Stimulated activated CD4-positive, alpha-beta T cell treated with anti-CD3 and anti-CD28 coated beads, Interleukin-1b, Interleukin-23, amount 100 ng/mL, for 4 hours (primary cell): ENCODE measurements at regions not wholly inside any gene's neighbourhood (a gene's known extent, or its start where the extent isn't known, plus 50 kb on each side); places are given as distances from the start of the nearest gene placed in this dataset.
"Not testable (repeated sequence)": the region's sequence is repeated elsewhere in the genome, so short reads cannot be mapped to it uniquely, and the experiment has no call there.

ENCODE experiments used
- DNase-seq, 2 donors: peaks; one replicate each; pipeline ENCODE4 v3.0.0-alpha.2; 2020; ENCODE audit warnings: low read depth in 2 of 2

DNA sequence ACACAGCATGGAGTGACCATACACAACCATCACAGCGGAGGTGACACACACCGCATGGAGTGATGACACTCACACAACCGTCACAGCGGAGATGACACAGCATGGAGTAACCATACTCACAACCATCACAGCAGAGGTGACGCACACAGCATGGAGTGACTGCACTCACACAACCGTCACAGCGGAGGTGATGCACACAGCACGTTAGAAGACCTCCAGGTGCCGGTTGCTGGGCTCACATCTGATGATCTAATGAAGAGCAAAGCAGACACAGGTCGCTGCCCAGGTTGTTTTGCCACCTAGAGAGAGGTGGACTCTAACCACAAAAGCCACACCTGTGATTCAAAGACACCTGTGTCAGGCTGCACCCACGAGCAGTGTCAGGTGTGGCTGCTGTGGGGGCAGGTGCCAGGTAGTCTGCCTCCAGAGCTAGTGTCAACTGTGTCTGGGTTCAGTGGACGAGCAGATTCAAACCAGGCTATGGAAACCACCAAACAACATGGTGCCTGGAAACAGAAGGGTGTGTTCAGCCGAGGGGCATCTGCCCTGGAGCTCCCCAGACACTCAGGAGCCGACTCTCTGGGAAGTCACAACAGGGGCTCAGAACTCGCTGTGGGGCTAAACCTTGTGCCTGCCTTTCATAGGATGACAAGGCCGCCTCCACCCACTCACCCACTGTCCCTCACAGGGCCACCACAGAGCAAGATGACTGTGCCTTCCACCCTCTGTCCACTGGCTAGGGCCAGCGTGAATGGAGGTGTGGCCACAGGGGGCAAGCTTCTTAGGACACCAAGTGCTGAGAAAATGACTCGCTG, 608.2 kb downstream of the TBC1D22A start:
- DNase-seq: no peak

DNA sequence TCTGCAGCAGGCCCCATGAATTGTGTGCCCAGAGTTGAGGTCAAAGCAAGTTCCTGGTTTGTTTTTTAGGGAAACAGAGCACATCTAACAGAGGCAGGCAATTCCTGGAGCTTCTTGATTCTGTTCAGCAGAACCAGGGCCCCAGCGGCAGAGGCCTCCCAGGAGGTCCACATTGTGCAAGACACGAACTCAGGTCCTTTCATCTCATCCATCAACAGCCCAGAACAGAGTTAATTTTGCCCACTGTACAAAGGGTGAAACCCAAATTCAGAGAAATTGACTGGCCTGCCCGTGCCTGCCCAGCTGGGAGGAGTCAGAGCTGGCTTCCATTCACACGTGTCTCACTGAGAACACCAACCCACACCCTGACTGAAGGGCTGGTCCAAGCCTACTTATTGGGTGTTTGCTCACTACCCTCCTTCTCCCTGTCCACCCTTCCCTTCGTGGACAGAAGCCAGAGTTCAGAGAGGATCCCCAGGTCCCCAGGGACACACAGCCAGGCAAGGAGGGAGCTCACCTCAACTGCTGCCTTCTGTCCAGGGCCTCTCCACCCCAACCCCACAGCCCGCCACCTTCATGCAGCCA, 607.1 kb downstream of the TBC1D22A start:
- DNase-seq: no peak

DNA sequence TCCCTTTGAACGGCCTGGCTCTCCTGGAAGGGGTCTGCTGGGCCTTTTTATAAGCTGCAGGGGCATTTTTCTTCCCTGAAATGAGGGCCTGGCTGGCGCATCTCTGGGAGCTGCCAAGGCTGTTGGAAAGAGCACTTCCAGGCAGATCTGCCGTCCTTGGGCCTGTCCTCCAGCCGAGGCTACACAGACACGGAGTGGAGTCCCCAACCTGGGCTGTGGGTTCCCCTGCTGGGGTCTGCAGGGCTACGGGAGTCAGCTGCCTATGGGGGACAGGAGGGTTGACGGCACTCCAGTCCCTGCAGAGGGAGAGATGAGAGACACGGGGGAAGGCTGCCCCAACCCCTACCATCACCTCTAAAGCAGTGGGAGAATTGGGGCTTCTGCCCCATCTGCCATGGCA, 606.6 kb downstream of the TBC1D22A start:
- DNase-seq: no peak

DNA sequence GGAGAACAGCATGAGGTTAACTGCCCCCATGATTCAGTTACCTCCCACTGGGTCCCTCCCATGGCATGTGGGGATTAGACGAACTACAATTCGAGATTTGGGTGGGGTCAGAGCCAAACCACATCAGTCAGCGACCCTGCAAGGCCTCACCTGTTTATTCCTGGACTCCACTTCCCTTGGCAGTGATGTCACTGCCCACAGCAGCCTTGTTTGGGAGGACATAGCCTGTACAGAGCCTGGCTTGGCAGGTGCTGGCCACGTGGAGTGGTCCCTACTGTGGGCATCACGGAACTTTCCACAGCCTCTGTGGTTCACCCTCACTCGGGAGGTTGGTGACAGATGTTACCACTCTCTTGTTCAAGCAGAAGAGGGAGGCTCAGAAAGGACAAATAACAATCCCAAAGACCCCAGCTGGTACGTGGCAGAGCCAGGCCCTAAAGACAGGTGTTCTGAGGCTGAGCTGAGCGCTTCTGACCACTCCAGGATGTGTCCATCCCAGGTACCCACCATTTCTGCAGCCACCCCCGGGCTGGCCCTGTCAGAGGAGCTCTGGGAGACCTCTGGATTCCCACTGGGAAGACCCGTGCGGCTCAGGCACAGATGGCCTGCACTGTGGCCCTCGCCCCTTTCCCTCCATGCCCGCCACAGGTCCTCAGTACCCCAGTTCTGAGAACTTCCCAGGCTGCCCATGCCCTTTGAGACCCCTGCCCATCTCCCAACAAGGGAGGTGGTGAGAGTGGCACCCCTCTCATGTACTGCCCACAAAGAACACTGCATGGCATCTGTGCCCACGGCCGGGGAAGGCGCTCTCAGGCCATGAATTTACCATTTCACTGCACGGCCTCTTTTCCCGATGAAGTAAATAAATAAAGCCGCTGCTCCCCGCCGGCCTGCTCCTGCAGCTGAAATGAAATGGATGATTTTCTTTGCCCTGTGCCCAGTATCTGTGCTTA, 605.8 kb downstream of the TBC1D22A start:
- DNase-seq: no peak

DNA sequence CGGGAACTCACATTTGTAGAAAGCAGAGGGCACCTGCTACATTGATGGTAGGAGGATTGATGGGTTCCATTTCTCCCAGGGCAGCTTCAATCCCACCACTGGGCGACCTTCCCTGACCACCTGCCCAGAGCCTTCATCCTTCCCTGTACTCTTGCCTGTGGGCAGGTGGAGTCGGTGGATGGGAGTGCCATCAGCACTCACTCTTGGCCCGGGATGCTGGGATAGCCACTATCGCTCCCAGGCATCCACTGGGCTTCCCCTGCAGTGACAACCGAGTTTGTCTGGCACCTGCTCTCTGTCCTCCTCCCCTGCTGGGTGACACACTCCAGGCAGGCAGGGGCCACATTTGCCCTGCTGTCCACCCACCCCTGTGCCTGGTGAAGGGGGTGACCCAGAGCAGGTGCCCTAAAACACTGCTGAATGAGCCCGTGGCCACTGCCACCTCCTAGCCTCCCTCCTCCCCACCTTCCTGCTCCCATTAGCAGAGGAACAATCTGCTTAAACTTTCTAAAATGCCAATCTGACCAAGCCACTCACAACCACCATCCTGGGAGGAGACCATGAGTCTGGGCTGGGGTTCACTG, 604.7 kb downstream of the TBC1D22A start:
- no peak for DNase-seq

DNA sequence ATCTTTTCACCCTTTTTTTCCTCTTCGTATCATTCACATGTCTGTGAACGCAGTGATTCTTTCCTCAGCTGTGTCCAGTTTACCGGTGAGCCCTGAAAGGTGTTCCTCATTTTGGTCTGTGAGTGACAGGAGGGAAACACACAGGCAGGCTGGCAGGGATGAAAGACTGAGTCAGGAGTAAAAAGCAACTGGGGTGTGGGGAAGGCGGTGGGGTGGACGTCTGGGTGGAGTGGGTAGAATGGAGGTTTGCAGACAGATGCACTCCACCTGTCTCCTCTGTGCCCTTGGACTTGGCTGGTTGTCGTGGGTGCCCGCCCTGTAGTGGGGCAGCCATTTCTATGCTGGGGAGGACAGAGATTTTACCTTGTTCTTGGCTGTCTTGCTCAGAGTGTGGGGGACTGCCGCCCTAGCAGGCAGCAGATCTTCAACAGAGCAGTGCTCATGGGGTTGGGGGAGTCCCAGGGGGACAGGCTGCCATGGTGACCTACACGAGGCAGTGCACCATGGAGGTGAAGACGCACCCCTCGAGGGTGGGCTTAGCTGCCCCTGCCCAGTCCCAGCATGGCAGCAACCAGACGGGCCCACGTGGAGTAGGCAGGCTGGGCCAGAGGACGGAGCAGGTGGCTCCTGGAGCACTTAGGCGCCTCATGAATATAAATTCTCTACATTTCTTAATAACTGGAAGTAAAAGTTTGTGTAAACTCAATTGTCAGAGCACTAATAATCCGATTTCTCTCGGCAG, 603.7 kb downstream of the TBC1D22A start:
- DNase-seq: no peak

DNA sequence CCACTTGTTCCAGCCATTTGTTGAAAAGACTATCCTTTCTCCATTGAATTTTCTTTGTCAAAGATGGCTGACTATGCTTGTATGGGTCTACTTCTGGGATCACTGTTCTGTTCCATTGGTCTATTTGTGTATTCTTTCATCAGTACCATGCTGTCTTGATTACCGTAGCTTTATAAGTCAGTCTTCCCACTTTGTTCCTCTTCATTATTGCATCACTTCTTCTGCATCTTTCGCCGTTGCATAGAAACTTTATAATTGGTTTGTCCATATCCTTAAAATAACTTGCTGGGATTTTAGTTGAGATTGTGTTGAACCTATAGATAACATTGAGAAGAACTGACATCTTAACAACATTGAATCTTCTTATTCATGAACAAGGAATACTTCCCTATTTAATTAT, 598.8 kb downstream of the TBC1D22A start:
- no peak for DNase-seq

DNA sequence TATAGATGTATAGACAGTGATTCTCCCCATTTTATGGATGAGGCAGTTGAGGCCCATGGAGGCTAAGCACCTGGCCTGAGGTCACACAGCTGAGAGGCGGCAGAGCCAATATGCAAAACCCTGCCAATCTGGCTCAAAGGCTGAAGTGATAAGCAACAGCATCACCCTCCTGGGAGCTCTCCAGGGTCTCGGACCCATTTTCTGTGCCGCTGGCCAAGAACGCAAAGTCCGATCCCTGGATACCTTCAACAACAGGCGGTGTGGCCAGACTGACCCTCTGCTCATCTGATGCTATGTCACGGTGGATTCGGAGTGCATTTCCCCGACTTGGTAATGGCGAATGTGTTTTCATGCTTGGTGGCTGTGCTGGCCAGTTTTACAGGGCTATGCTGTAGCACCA, 595.0 kb downstream of the TBC1D22A start:
- DNase-seq: no peak

DNA sequence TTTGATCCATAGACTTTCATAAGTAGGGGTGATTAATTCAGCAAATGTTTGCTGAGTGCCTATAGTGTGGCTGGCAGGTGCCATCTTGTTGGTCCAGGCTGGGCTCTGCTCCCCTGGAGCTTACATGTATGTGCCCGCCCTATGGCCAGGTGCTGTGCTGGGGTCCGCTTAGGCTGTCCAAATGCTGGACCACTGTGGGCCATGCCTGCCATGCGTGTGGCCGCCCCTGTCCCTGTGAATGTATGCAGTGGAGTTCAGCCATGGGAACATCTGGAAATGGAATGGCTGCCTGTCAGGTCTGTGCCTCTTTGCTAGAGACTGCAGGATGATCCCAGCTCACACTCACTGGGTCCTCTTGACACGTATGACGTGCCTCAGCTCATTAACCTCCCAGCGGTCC, 594.6 kb downstream of the TBC1D22A start:
- DNase-seq: no peak

DNA sequence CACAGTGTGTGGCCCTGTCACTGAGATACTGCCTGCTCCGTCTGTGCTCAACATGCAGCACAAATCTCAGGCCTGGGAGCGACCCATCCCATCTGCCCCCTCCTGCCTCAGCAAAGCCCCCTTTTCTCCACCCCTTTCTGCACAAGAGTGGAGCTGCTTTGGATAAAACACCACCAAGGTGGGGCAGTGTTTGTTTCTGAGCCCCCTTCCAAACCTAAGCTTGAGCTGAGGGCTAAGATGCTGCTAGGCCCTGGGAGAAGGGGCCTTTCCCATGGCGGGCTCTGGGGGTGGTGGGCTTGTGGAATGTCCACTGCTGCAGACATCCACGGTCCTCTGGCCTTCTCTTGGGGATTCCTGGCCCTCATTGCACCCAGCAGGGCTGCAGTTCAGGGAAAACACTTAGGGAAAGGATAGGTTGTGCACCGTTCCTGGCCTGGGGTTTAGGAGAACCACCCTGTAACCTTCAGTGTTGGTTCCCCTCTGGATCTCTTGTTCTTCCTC, 594.1 kb downstream of the TBC1D22A start:
- no peak for DNase-seq

DNA sequence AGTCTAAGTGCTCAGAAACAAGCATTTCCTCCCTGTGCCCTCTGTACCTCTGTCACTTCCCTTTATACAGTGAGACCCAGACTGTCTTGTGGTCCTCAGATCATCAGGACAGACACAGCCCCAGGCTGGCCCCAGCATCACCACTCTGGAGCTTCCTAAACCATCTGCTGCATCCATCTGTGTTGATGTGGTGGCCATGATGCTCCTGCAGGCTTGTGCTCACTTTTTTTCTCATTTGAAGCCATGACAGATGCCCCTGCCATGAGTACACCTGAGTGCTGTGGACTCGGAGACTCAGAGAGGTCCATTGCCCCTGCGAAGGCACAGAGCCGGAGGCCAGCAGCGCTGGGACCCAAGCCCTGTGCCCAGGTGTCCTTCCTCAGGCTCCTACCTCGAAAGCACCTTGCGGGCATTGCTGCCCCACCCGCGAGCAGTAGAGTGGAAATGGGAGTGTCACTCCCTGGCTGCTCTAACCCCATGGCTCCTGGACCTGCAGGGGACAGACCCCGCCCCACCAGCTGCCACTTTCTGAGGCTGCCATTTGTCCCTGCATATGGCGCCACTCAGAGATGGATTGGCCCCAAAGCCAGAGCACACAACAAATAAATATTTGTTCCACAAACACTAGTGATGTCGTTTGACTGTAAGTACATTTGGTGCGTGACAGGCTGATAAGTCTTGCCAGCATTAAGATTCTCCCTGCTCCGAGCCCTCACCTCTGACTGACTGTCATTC, 593.5 kb downstream of the TBC1D22A start:
- no peak for DNase-seq

DNA sequence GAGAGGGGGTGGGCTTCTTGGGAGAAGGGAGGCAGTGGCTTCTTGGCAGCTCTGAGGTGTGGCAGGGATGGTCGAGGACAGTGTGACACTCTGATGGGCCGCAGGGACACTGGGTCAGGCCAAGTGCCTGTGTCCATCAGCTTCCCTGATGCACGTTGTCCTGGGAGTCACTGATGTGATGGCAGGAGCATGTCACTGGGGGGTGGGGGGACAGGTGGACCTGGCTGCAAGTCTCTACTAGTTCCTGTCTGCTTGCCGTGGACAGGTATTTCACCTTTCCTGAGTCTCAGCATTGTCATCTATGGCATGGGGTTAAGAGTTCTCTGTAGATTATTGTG, 592.9 kb downstream of the TBC1D22A start:
- DNase-seq: no peak

DNA sequence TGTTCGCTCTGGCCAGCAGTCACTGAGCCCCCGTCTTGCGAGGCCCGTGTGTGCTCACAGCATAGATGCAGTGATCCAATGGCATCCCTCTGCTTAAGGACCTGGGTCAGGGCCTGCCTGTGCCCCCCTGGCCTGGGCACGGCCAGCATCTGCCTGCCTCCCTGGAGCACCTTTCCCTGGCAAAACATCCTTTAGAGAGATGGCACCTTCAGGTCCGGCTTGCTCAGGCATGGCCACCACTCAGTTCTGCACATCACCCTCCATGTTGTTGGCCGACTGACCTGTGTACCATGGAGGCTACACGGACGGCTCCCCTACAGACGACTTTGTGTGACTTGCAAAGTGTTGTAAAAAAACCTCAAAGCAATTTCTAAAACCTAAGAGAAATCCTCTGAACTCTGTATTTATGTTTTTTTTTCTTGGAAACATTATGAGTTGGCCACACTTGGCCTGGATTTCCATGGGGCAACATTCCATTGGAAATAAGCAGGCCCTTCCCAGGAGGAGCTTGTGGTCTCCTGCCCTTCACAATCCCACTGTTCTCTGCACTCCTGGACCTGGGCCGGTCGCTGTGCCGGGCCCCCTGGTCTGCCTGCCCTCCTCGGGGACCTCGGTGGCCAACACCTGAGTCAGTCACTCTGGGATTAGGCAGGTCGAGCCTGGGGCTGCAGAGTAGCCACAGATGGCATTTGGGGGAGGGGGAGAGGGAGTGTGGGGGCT, 592.4 kb downstream of the TBC1D22A start:
- DNase-seq: no peak

DNA sequence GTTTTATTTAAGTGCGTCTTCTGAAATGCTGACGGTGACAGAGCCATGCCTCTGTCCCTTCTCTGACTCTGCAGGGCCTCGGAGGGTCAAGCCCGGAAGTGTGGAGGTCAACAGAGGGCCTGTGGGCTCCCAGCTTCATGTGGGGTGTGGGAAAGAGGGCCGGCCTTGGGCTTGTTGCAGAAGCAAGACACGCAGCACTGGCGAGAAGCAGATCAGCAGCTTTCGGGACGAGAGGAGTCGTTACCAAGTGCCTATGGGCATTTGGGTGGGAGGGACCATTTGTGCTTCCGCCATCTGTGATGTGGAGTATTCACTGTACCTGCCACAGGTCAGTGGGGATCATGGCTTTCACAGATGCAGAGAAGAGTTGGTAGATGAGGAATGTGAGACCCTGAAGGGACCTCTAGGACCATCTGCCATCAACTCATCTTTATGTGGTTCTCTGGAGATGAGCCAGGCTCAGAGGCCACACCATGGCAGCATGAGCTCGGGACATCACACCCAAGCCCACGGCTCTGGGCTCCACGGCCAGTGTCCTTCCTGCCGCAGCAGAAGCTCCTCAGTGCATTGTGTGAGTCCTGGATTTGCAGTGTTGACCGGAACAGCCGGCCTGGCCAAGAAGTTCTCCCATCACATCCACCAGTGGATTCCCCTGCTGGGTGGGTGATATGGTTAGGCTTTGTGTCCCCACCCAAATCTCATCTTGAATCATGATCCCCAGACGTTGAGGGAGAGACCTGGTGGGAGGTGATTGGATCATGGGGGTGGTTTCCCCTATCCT, 590.7 kb downstream of the TBC1D22A start:
- no peak for DNase-seq

DNA sequence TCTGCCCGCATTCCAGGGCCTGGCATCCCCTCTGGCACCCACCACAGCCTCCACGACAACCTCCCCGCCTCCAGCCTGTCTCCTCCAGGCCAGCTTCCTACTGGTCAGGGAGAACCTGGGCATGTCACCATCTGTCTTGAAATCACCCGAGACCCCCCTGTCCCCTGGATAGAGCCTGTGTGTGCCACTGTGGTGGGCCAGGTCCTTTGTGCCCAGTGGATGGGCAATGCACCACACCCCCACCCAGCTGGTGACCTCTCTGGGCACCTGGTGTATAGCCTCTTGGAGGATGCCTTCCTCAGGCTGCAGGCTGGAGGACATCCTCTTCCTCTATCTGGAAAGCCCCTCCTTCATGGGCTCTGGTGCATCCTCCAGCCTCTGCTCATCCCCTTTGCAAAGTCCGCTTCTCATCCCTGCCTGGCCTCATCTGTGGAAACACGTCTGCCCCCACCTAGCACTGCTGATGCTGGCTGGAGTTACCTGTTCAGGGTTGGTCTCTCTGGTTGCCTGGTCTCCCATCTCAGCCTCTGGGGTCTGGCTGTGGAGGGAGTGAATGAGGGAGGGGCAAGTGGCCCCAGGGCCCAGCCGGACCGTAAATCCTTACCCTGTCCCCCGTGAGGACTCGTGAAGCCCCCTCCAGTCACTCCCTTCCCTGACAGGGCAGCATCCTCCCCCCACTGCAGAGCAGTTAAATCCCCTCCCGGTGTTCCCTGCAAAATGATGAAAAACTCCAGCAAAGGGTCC, 589.6 kb downstream of the TBC1D22A start:
- no peak for DNase-seq

DNA sequence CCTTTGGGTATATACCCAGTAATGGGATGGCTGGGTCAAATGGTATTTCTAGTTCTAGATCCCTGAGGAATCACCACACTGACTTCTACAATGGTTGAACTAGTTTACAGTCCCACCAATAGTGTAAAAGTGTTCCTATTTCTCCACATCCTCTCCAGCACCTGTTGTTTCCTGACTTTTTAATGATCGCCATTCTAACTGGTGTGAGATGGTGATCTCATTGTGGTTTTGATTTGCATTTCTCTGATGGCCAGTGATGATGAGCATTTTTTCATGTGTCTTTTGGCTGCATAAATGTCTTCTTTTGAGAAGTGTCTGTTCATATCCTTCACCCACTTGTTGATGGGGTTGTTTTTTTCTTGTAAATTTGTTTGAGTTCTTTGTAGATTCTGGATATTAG, 583.8 kb downstream of the TBC1D22A start:
- not testable (repeated sequence) for DNase-seq

DNA sequence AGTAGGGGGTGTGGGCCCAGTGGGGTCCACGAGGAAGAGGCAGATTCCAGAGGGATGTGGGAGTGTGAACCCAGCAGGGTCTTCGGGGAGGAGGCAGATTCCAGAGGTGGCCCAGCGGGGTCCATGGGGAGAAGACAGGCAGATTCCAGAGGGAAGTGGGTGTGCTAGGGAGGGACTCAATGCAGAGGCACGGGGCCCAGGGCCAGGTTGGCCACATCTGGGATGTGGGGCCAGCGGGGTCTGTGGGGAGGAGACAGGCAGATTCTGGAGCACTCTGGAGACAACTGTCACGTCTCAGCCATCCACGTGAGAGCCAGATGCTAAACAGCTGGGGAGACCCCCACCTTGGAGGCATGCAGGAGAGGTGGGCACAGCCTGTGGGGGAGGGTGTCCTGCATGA, 582.6 kb downstream of the TBC1D22A start:
- DNase-seq: no peak

DNA sequence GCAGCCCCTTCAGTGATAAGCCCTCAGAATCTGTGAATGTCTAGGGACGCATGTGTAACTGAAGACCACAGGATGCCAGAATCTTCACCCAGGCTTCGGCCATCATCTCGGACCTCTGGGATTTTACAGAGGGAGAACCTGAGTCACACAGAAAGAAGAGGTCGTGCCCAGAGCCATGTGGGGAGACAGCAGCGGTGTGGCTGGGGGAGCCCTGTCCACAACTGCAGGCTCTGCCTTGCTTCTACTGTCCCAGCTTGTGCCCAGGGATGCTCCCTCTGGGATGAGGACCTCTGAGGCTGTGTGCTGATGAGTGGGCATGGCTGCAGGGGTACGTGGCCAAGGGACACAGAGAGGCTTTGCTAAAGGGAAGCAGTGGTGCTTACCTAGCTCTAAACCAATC, 582.0 kb downstream of the TBC1D22A start:
- DNase-seq: no peak
